ENCODE measurements at regions not wholly inside any gene's neighbourhood (a gene's known extent, or its start where the extent isn't known, plus 50 kb on each side); places are given as distances from the start of the nearest gene placed in this dataset.
"Not testable (repeated sequence)": the region's sequence is repeated elsewhere in the genome, so short reads cannot be mapped to it uniquely, and the experiment has no call there.

DNA sequence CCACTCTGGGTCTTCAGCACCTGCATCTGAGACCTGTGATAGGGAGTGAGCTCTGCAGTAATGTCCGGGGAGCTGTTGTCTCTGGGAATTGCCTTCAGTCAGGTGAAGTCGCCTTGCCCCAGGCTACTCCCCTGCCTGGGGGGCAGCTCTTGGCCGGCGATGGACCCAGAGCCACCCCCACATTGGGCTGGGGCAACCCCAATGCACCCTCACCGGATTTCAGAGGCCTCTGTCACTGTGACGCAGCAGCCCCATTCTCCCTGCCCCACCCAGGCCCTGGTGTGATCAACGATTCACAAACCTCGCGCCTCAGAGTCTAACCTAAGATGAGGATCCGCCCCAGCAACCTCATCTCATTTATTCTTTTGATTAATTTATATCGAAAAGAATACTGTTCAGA is 303.6 kb downstream of the NDUFA10 start:
- Histone ChIP-seq H3K4me3 (replicated peaks in 1 of 4; ENCODE audit: control extremely low read depth in 1 of 4, insufficient read depth in 1 of 4, low read depth in 3 of 4, low read length in 4 of 4) (no peak overlapping the region), H3K36me3 (ENCODE audit: control insufficient read depth, insufficient read depth, low read length) (no peaks in the 10 kb centered on the region), H3K9ac (ENCODE audit: insufficient read depth, low read length) (no peak overlapping the region), H2AFZ (ENCODE audit: low read length) (no peak overlapping the region), H3K9me3 (ENCODE audit: control insufficient read depth, insufficient read depth, low read depth, low read length) (peaks cover 2% of the 10 kb centered on the region), H3K4me1 (ENCODE audit: control insufficient read depth, extremely low read depth, insufficient read depth, low read length) (no peaks in the 10 kb centered on the region), H3K79me2 (ENCODE audit: control insufficient read depth, insufficient read depth, low read length) (no peaks in the 10 kb centered on the region), H3K4me2 (ENCODE audit: extremely low read depth, insufficient read depth, low read length) (no peak overlapping the region), H3K27me3 (ENCODE audit: control insufficient read depth, insufficient read depth, low read length) (no peaks in the 10 kb centered on the region), H3K27ac (ENCODE audit: insufficient read depth, low read length) (no peak overlapping the region), H4K20me1 (ENCODE audit: control insufficient read depth, extremely low read depth, insufficient read depth, low read length) (no peaks in the 10 kb centered on the region)
- no peak for DNase-seq (ENCODE audit: low read depth in 2 of 2)
- TF ChIP-seq, protein P1, sequence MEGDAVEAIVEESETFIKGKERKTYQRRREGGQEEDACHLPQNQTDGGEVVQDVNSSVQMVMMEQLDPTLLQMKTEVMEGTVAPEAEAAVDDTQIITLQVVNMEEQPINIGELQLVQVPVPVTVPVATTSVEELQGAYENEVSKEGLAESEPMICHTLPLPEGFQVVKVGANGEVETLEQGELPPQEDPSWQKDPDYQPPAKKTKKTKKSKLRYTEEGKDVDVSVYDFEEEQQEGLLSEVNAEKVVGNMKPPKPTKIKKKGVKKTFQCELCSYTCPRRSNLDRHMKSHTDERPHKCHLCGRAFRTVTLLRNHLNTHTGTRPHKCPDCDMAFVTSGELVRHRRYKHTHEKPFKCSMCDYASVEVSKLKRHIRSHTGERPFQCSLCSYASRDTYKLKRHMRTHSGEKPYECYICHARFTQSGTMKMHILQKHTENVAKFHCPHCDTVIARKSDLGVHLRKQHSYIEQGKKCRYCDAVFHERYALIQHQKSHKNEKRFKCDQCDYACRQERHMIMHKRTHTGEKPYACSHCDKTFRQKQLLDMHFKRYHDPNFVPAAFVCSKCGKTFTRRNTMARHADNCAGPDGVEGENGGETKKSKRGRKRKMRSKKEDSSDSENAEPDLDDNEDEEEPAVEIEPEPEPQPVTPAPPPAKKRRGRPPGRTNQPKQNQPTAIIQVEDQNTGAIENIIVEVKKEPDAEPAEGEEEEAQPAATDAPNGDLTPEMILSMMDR (conservative IDR thresholded peaks at IDR 0.05 in 1 of 2, IDR thresholded peaks at IDR 0.05 in 1 of 2; ENCODE audit: low read depth in 1 of 2, low read length in 2 of 2), result no peak
- no peak for TF ChIP-seq EZH2 (IDR thresholded peaks at IDR 0.05; ENCODE audit: low read length, missing control alignments)

DNA sequence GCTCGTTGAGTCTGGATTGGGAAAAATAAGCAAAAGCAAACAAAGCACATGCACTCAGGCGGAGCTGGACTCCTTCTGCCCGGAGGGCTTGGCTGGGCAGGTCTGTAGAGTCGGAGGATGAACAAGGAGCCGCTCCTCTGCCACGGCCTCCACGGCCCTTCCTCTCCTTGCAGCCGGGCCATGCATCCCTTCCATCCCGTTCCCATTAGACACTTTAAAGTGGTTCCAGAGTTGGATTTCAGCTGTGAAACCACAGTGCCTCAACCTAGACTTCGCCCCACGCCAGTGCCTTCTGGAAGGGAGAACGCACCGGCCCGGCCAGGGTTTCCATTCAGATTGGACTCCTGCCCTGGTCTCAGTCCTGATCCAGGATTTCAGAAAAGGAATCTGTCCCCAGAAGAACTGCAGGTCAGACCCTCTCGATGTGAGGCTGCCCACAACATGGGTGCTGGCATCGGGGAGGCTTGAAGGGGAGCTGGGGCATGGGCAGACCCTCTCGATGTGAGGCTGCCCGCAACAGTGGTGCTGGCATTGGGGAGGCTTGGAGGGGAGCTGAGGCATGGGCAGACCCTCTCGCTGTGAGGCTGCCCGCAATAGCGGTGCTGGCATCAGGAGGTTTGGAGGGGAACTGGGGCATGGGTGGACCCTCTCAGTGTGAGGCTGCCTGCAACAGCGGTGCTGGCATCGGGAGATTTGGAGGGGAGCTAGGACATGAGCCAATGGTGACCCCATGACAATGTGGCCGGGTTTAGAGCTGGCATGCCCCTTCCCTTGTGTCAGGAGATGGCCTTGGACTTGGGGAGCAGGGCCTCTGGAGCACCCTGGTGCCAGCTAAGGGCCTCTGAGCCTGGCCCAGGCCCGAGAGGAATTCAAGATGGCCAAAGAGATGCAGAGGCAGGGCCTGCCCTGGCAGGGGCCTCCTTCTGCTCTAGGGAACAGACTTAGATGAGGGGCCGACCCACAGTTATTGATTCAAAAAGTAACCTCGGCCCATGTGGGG is 304.5 kb downstream of the NDUFA10 start:
- Histone ChIP-seq H4K20me1 (ENCODE audit: control insufficient read depth, extremely low read depth, insufficient read depth, low read length) (no peaks in the 10 kb centered on the region), H3K4me1 (ENCODE audit: control insufficient read depth, extremely low read depth, insufficient read depth, low read length) (no peaks in the 10 kb centered on the region), H3K27me3 (ENCODE audit: control insufficient read depth, insufficient read depth, low read length) (no peaks in the 10 kb centered on the region), H3K36me3 (ENCODE audit: control insufficient read depth, insufficient read depth, low read length) (no peaks in the 10 kb centered on the region), H3K4me2 (ENCODE audit: extremely low read depth, insufficient read depth, low read length) (no peak overlapping the region), H3K27ac (ENCODE audit: insufficient read depth, low read length) (no peak overlapping the region), H2AFZ (ENCODE audit: low read length) (no peak overlapping the region), H3K9me3 (ENCODE audit: control insufficient read depth, insufficient read depth, low read depth, low read length) (peaks cover 2% of the 10 kb centered on the region), H3K4me3 (replicated peaks in 1 of 4; ENCODE audit: control extremely low read depth in 1 of 4, insufficient read depth in 1 of 4, low read depth in 3 of 4, low read length in 4 of 4) (no peak overlapping the region), H3K9ac (ENCODE audit: insufficient read depth, low read length) (no peak overlapping the region), H3K79me2 (ENCODE audit: control insufficient read depth, insufficient read depth, low read length) (no peaks in the 10 kb centered on the region)
- DNase-seq (ENCODE audit: low read depth in 2 of 2), result no peak
- TF ChIP-seq, protein P1 (conservative IDR thresholded peaks at IDR 0.05 in 1 of 2, IDR thresholded peaks at IDR 0.05 in 1 of 2; ENCODE audit: low read depth in 1 of 2, low read length in 2 of 2), result no peak
- no peak for TF ChIP-seq EZH2 (IDR thresholded peaks at IDR 0.05; ENCODE audit: low read length, missing control alignments)

DNA sequence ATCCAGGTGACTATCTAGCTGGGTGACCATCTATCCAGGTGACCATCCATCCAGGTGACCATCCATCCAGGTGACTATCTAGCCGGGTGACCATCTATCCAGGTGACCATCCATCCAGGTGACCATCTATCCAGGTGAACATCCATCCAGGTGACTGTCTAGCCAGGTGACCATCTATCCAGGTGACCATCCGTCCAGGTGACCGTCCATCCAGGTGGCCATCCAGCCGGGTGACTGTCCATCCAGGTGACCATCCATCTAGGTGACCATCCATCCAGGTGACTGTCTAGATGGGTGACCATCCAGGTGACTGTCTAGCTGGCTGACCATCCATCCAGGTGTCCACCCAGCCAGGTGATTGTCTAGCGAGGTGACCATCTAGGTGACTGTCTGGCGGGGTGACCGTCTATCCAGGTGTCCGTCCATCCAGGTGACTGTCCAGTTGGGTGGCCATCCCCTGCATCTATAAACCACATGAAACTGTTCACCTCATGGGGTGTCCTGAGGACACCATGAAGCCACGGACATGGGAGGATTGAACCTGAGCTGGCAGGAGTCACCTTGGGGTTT is 305.3 kb downstream of the NDUFA10 start:
- H2AFZ ChIP-seq (ENCODE audit: low read length), result no peak overlapping the region
- no peak overlapping the region for H3K4me2 ChIP-seq (ENCODE audit: extremely low read depth, insufficient read depth, low read length)
- no peaks in the 10 kb centered on the region for H3K36me3 ChIP-seq (ENCODE audit: control insufficient read depth, insufficient read depth, low read length)
- no peak overlapping the region for H3K9ac ChIP-seq (ENCODE audit: insufficient read depth, low read length)
- no peak for TF ChIP-seq EZH2 (IDR thresholded peaks at IDR 0.05; ENCODE audit: low read length, missing control alignments)
- TF ChIP-seq, protein P1 (conservative IDR thresholded peaks at IDR 0.05 in 1 of 2, IDR thresholded peaks at IDR 0.05 in 1 of 2; ENCODE audit: low read depth in 1 of 2, low read length in 2 of 2), result no peak
- H4K20me1 ChIP-seq (ENCODE audit: control insufficient read depth, extremely low read depth, insufficient read depth, low read length), result no peaks in the 10 kb centered on the region
- H3K27ac ChIP-seq (ENCODE audit: insufficient read depth, low read length), result no peak overlapping the region
- H3K79me2 ChIP-seq (ENCODE audit: control insufficient read depth, insufficient read depth, low read length), result no peaks in the 10 kb centered on the region
- no peak for DNase-seq (ENCODE audit: low read depth in 2 of 2)
- no peak overlapping the region for H3K4me3 ChIP-seq (replicated peaks in 1 of 4; ENCODE audit: control extremely low read depth in 1 of 4, insufficient read depth in 1 of 4, low read depth in 3 of 4, low read length in 4 of 4)
- H3K4me1 ChIP-seq (ENCODE audit: control insufficient read depth, extremely low read depth, insufficient read depth, low read length), result no peaks in the 10 kb centered on the region
- H3K27me3 ChIP-seq (ENCODE audit: control insufficient read depth, insufficient read depth, low read length), result no peaks in the 10 kb centered on the region
- H3K9me3 ChIP-seq (ENCODE audit: control insufficient read depth, insufficient read depth, low read depth, low read length), result peaks cover 2% of the 10 kb centered on the region

DNA sequence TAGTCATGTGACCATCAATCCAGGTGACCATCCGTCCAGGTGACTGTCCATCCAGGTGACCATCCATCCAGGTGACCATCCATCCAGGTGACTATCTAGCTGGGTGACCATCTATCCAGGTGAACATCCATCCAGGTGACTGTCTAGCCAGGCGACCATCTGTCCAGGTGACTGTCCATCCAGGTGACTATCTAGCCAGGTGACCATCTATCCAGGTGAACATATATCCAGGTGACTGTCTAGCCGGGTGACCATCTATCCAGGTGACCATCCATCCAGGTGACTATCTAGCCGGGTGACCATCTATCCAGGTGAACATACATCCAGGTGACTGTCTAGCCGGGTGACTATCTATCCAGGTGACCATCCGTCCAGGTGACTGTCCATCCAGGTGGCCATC is 306.2 kb downstream of the NDUFA10 start:
- H3K4me1 ChIP-seq (ENCODE audit: control insufficient read depth, extremely low read depth, insufficient read depth, low read length); H3K9ac ChIP-seq (ENCODE audit: insufficient read depth, low read length); DNase-seq (ENCODE audit: low read depth in 2 of 2); H3K27ac ChIP-seq (ENCODE audit: insufficient read depth, low read length); H3K9me3 ChIP-seq (ENCODE audit: control insufficient read depth, insufficient read depth, low read depth, low read length); H3K36me3 ChIP-seq (ENCODE audit: control insufficient read depth, insufficient read depth, low read length); H4K20me1 ChIP-seq (ENCODE audit: control insufficient read depth, extremely low read depth, insufficient read depth, low read length); H3K79me2 ChIP-seq (ENCODE audit: control insufficient read depth, insufficient read depth, low read length); H3K4me2 ChIP-seq (ENCODE audit: extremely low read depth, insufficient read depth, low read length); H3K27me3 ChIP-seq (ENCODE audit: control insufficient read depth, insufficient read depth, low read length); H3K4me3 ChIP-seq (replicated peaks in 1 of 4; ENCODE audit: control extremely low read depth in 1 of 4, insufficient read depth in 1 of 4, low read depth in 3 of 4, low read length in 4 of 4); H2AFZ ChIP-seq (ENCODE audit: low read length): not testable (repeated sequence)
